ENCODE measurements at regions not wholly inside any gene's neighbourhood (a gene's known extent, or its start where the extent isn't known, plus 50 kb on each side); places are given as distances from the start of the nearest gene placed in this dataset.

DNA sequence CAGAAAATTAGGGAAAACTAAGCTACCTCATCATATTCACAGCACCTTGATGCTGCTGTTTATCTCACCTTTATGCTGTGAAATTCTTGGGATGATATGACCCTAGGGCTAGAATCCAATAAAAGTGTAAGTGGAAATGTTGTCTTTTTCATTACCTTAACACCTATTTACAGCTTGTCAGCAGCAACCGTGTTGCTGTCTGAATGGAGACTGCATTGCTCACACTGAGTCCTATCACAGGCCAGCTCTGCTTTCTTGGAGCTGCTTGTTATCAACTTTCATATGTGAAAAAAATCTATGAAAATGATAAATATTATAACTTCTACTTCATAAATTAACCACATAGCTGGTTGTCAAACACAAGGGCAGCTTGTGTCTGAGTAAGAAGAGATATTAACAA lies 789.5 kb downstream of the TECRL start:
- TF ChIP-seq EZH2 (IDR thresholded peaks at IDR 0.05; ENCODE audit: borderline replicate concordance) (no peak), EZH2phosphoT487 (IDR thresholded peaks at IDR 0.05; ENCODE audit: low read depth, severe bottlenecking, unreplicated experiment) (no peak)
- TF ChIP-seq, protein P1, sequence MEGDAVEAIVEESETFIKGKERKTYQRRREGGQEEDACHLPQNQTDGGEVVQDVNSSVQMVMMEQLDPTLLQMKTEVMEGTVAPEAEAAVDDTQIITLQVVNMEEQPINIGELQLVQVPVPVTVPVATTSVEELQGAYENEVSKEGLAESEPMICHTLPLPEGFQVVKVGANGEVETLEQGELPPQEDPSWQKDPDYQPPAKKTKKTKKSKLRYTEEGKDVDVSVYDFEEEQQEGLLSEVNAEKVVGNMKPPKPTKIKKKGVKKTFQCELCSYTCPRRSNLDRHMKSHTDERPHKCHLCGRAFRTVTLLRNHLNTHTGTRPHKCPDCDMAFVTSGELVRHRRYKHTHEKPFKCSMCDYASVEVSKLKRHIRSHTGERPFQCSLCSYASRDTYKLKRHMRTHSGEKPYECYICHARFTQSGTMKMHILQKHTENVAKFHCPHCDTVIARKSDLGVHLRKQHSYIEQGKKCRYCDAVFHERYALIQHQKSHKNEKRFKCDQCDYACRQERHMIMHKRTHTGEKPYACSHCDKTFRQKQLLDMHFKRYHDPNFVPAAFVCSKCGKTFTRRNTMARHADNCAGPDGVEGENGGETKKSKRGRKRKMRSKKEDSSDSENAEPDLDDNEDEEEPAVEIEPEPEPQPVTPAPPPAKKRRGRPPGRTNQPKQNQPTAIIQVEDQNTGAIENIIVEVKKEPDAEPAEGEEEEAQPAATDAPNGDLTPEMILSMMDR (IDR thresholded peaks at IDR 0.05; ENCODE audit: poor library complexity) = no peak
- 36% methylated on average over 1 of the region's 1 CpG for WGBS (ENCODE audit: low lambda C conversion rate, missing lambda C conversion rate)

GRCh38 chr4:63618883-63619718 lies 790.1 kb downstream of the TECRL start:
- Histone ChIP-seq H3K9me3 (ENCODE audit: low read depth) (no peaks in the 10 kb centered on the region), H3K4me3 (no peak overlapping the region), H3K27ac (no peak overlapping the region), H3K9me2 (replicated peaks; ENCODE audit: insufficient read depth) (no peaks in the 10 kb centered on the region), H3K79me2 (no peaks in the 10 kb centered on the region), H3K27me3 (no peaks in the 10 kb centered on the region), H3K4me2 (no peak overlapping the region), H2AFZ (no peak overlapping the region), H3K4me1 (ENCODE audit: insufficient read depth) (no peaks in the 10 kb centered on the region), H3K36me3 (replicated peaks; ENCODE audit: insufficient read depth, low read depth) (no peaks in the 10 kb centered on the region), H4K20me1 (ENCODE audit: insufficient read depth, poor library complexity, severe bottlenecking) (no peaks in the 10 kb centered on the region)
- DNase-seq (ENCODE audit: low spot score) = no peak
- 49% methylated on average over 6 of the region's 6 CpGs for WGBS (ENCODE audit: low lambda C conversion rate, missing lambda C conversion rate)
- TF ChIP-seq, protein P1 (IDR thresholded peaks at IDR 0.05; ENCODE audit: poor library complexity) = no peak
- no peak for TF ChIP-seq EZH2 (IDR thresholded peaks at IDR 0.05; ENCODE audit: borderline replicate concordance)
- TF ChIP-seq EZH2phosphoT487 (IDR thresholded peaks at IDR 0.05; ENCODE audit: low read depth, severe bottlenecking, unreplicated experiment) = no peak

More for the DNA sequence above, 789.5 kb downstream of the TECRL start:
- Histone ChIP-seq H3K9me3 (ENCODE audit: low read depth) (no peaks in the 10 kb centered on the region), H3K36me3 (replicated peaks; ENCODE audit: insufficient read depth, low read depth) (no peaks in the 10 kb centered on the region), H3K79me2 (no peaks in the 10 kb centered on the region), H3K27ac (no peak overlapping the region), H3K9me2 (replicated peaks; ENCODE audit: insufficient read depth) (no peaks in the 10 kb centered on the region), H3K4me2 (no peak overlapping the region), H3K27me3 (no peaks in the 10 kb centered on the region), H2AFZ (no peak overlapping the region), H3K4me1 (ENCODE audit: insufficient read depth) (no peaks in the 10 kb centered on the region), H3K4me3 (no peak overlapping the region), H4K20me1 (ENCODE audit: insufficient read depth, poor library complexity, severe bottlenecking) (no peaks in the 10 kb centered on the region)
- no peak for DNase-seq (ENCODE audit: low spot score)

GRCh38 chr4:63607169-63607872 lies 801.9 kb downstream of the TECRL start:
- Histone ChIP-seq H3K9me3 (ENCODE audit: low read depth) (no peaks in the 10 kb centered on the region), H3K4me1 (ENCODE audit: insufficient read depth) (no peaks in the 10 kb centered on the region), H3K27me3 (no peaks in the 10 kb centered on the region), H4K20me1 (ENCODE audit: insufficient read depth, poor library complexity, severe bottlenecking) (no peaks in the 10 kb centered on the region), H3K79me2 (no peaks in the 10 kb centered on the region), H2AFZ (no peak overlapping the region), H3K27ac (no peak overlapping the region), H3K4me3 (no peak overlapping the region), H3K9me2 (replicated peaks; ENCODE audit: insufficient read depth) (no peaks in the 10 kb centered on the region), H3K36me3 (replicated peaks; ENCODE audit: insufficient read depth, low read depth) (no peaks in the 10 kb centered on the region), H3K4me2 (no peak overlapping the region)
- TF ChIP-seq, protein P1 (IDR thresholded peaks at IDR 0.05; ENCODE audit: poor library complexity) = no peak
- TF ChIP-seq EZH2 (IDR thresholded peaks at IDR 0.05; ENCODE audit: borderline replicate concordance) (no peak), EZH2phosphoT487 (IDR thresholded peaks at IDR 0.05; ENCODE audit: low read depth, severe bottlenecking, unreplicated experiment) (no peak)
- DNase-seq (ENCODE audit: low spot score) = no peak
- WGBS (ENCODE audit: low lambda C conversion rate, missing lambda C conversion rate) = 61% methylated on average over 9 of the region's 9 CpGs
